HUES64 (cell line): ENCODE measurements at regions not wholly inside any gene's neighbourhood (a gene's known extent, or its start where the extent isn't known, plus 50 kb on each side); places are given as distances from the start of the nearest gene placed in this dataset.
"Not testable (repeated sequence)": the region's sequence is repeated elsewhere in the genome, so short reads cannot be mapped to it uniquely, and the experiment has no call there.

Experiments
- H3K27ac ChIP-seq: 2 replicates; pipeline ENCODE4 v1.7.0; 2013; ENCODE audit warnings: low read depth, low read length, inconsistent platforms
- H3K27me3 ChIP-seq: 2 replicates; pipeline ENCODE4 v1.6.1; 2013; ENCODE audit warnings: mild to moderate bottlenecking, low read length; ENCODE audit not compliant: insufficient read depth
- H3K36me3 ChIP-seq: 2 replicates; pipeline ENCODE4 v1.6.1; 2013; ENCODE audit warnings: mild to moderate bottlenecking, low read length; ENCODE audit not compliant: insufficient read depth
- H3K4me1 ChIP-seq: 2 replicates; pipeline ENCODE4 v1.6.1; 2013; ENCODE audit warnings: mild to moderate bottlenecking, low read length, moderate library complexity; ENCODE audit not compliant: insufficient read depth
- H3K4me3 ChIP-seq: 2 replicates; pipeline ENCODE4 v1.5.1; 2013; ENCODE audit warnings: mild to moderate bottlenecking, low read length, moderate library complexity
- H3K9ac ChIP-seq: 2 replicates; pipeline ENCODE4 v1.6.1; 2013; ENCODE audit warnings: mild to moderate bottlenecking, low read depth, low read length
- H3K9me3 ChIP-seq: 2 replicates; pipeline ENCODE4 v1.6.1; 2013; ENCODE audit warnings: low read depth, low read length; ENCODE audit not compliant: insufficient read depth
- WGBS: fragments of 150-250, 120-280 bp; methylation state at CpG from one replicate; pipeline ENCODE4 v1.1.7; 2013; ENCODE audit warnings: missing lambda C conversion rate; 5-methylcytosine and 5-hydroxymethylcytosine counted together

DNA sequence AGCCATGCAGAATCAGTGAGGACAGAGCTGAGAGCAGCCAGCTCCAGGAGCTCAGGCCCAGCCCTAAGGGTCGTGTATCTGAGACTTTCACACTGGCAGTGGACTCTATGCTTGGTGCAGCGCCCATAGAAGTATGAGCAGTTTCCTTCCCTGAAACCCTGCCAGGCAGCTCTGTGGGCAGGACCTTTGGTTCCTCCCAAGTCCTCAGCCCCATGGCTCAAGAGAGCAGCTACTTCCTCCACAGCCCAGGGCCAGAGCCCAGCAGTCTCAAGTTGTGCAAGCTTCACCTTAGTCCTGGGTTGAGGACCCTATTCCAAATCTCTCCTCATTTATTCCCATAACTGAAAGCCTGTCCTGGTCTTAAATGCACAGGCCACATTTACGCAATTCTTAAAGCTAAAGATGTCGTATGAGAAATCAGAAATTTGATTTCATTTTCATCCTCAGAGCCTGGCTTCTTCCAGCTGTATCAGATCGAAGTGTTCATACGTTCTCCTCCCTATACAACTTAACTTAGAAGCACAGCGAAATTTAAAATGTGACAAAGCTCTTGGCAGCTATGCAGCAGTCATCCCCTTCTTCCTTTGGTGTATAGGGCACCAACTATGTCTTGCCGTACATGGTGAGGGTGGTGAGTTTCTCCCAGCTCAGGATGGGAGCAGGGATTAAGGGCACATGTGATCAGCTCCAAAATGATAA is 1337.1 kb downstream of the RPIA start:
- not testable (repeated sequence) for H3K9me3 ChIP-seq, H3K4me3 ChIP-seq, H3K36me3 ChIP-seq, H3K9ac ChIP-seq, H3K27me3 ChIP-seq, H3K4me1 ChIP-seq, H3K27ac ChIP-seq
- WGBS: 63% methylated on average over 6 of the region's 8 CpGs

DNA sequence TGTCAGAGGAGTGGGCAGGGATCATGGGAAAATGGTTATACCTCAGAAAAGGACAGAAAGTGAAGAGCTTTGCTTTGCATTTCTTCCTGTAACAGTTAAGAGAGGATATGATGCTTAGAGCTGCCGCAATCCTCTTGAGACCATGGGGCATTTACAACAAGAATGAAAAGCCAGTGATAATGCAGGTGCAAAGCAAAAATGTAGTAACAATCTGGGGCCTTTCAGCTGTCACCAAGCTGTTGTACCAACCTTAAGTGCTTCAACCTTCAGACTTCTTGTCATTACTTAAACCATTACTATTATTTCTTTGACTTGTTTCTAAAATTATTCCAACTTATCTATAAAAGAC is 1337.6 kb downstream of the RPIA start:
- H3K9ac ChIP-seq, H3K27me3 ChIP-seq, H3K4me1 ChIP-seq, H3K4me3 ChIP-seq, H3K27ac ChIP-seq, H3K9me3 ChIP-seq, H3K36me3 ChIP-seq: not testable (repeated sequence)
- 100% methylated on average over 1 of the region's 1 CpG for WGBS

DNA sequence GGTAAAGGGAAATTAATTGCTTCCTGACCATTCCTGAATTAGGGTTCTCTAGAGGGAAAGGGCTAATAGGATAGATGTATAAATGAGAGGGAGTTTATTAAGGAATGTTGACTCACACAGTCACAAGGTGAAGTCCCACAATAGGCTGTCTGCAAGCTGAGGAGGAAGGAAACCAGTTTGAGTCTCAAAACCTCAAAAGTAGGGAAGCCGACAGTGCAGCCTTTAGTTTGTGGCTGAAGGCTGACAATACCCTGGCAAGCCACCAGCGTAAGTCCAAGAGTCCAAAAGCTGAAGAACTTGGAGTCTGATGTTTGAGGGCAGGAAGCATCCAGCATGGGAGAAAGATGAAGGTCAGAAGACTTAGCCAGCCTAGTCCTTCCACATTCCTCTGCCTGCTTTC is 1340.8 kb downstream of the RPIA start:
- not testable (repeated sequence) for H3K36me3 ChIP-seq, H3K27me3 ChIP-seq, H3K9ac ChIP-seq, H3K4me1 ChIP-seq, H3K9me3 ChIP-seq, H3K4me3 ChIP-seq, H3K27ac ChIP-seq
- 74% methylated on average over 2 of the region's 2 CpGs for WGBS

GRCh38 chr2:90036335-90036734 is 1344.9 kb downstream of the RPIA start:
- H3K4me3 ChIP-seq, H3K27me3 ChIP-seq, H3K36me3 ChIP-seq, H3K27ac ChIP-seq, H3K4me1 ChIP-seq, H3K9ac ChIP-seq, H3K9me3 ChIP-seq: not testable (repeated sequence)
- WGBS: 36% methylated on average over 1 of the region's 1 CpG

GRCh38 chr2:90039093-90039492 is 1347.6 kb downstream of the RPIA start:
- H3K9ac ChIP-seq, H3K4me3 ChIP-seq, H3K27me3 ChIP-seq, H3K9me3 ChIP-seq, H3K27ac ChIP-seq, H3K36me3 ChIP-seq, H3K4me1 ChIP-seq: not testable (repeated sequence)
- WGBS: 80% methylated on average over 4 of the region's 4 CpGs

GRCh38 chr2:90047776-90048175 is 1356.3 kb downstream of the RPIA start:
- not testable (repeated sequence) for H3K27ac ChIP-seq, H3K4me1 ChIP-seq, H3K9me3 ChIP-seq, H3K4me3 ChIP-seq, H3K27me3 ChIP-seq, H3K9ac ChIP-seq, H3K36me3 ChIP-seq
- WGBS: no CpG with 5 or more reads among the region's 1 CpG

- not testable (repeated sequence) for H3K27me3 ChIP-seq, H3K27ac ChIP-seq, H3K9me3 ChIP-seq, H3K36me3 ChIP-seq, H3K4me1 ChIP-seq, H3K9ac ChIP-seq, H3K4me3 ChIP-seq
Observed at GRCh38 chr2:90052113-90052631, 1360.7 kb downstream of the RPIA start.

- Histone ChIP-seq H3K9ac (no peak overlapping the region), H3K4me3 (no peak overlapping the region), H3K4me1 (peaks cover 7% of the 10 kb centered on the region; the same call in 1 of the 2 replicates), H3K27ac (no peak overlapping the region), H3K36me3 (no peaks in the 10 kb centered on the region), H3K9me3 (0 out of 2 replicates have a peak, but pooled peaks cover 4% of the 10 kb centered on the region), H3K27me3 (no peaks in the 10 kb centered on the region)
- 77% methylated on average over 13 of the region's 13 CpGs for WGBS
Observed at GRCh38 chr2:90069290-90069894, 1377.9 kb downstream of the RPIA start.

- Histone ChIP-seq H3K9me3 (no peaks in the 10 kb centered on the region), H3K36me3 (no peaks in the 10 kb centered on the region), H3K27ac (no peak overlapping the region), H3K4me3 (no peak overlapping the region), H3K4me1 (peaks cover 10% of the 10 kb centered on the region), H3K9ac (no peak overlapping the region), H3K27me3 (no peaks in the 10 kb centered on the region)
- WGBS: 78% methylated on average over 3 of the region's 3 CpGs
Observed at GRCh38 chr2:90076311-90076710, 1384.8 kb downstream of the RPIA start.

GRCh38 chr2:90077948-90078347 is 1386.5 kb downstream of the RPIA start:
- whole genome bisulfite sequencing: 96% methylated on average over 2 of the region's 2 CpGs
- no peak overlapping the region for H3K4me3 ChIP-seq
- H3K9me3 ChIP-seq: no peaks in the 10 kb centered on the region
- H3K36me3 ChIP-seq: no peaks in the 10 kb centered on the region
- H3K27ac ChIP-seq: no peak overlapping the region
- no peaks in the 10 kb centered on the region for H3K27me3 ChIP-seq
- H3K4me1 ChIP-seq: peaks cover 10% of the 10 kb centered on the region
- H3K9ac ChIP-seq: no peak overlapping the region

GRCh38 chr2:90079374-90079773 is 1387.9 kb downstream of the RPIA start:
- Histone ChIP-seq H3K9ac (no peak overlapping the region), H3K4me3 (no peak overlapping the region), H3K27me3 (no peaks in the 10 kb centered on the region), H3K36me3 (no peaks in the 10 kb centered on the region), H3K27ac (no peak overlapping the region), H3K9me3 (no peaks in the 10 kb centered on the region), H3K4me1 (peaks cover 10% of the 10 kb centered on the region)
- WGBS: 67% methylated on average over 4 of the region's 5 CpGs

GRCh38 chr2:90087792-90088191 is 1396.3 kb downstream of the RPIA start:
- not testable (repeated sequence) for H3K27ac ChIP-seq, H3K4me3 ChIP-seq, H3K36me3 ChIP-seq, H3K9me3 ChIP-seq, H3K27me3 ChIP-seq, H3K4me1 ChIP-seq, H3K9ac ChIP-seq
- WGBS: 42% methylated on average over 2 of the region's 2 CpGs
